Lower leg skin (tissue), 4 donors: ENCODE measurements at regions not wholly inside any gene's neighbourhood (a gene's known extent, or its start where the extent isn't known, plus 50 kb on each side); places are given as distances from the start of the nearest gene placed in this dataset.

Experiments used
- DNase-seq, 2 donors: peaks; one replicate each; pipeline ENCODE4 v3.0.0-alpha.2; 2019; ENCODE audit warnings: low spot score in 2 of 2
- H3K4me3 ChIP-seq: fragments of 200-600 bp; sonication (generic); 2 replicates; pipeline ENCODE4 v1.5.1; 2017; ENCODE audit warnings: mild to moderate bottlenecking, low read depth; ENCODE audit not compliant: poor library complexity, severe bottlenecking
- POLR2A ChIP-seq, 2 donors: fragments of 450-650 bp; IDR thresholded peaks; one replicate each; pipeline ENCODE4 v1.6.1; 2016 to 2017; ENCODE audit warnings: antibody characterized with exemption in 2 of 2, mild to moderate bottlenecking in 1 of 2, moderate library complexity in 1 of 2
- WGBS, 2 donors: methylation state at CpG; one replicate each; pipeline ENCODE4 v1.1.5; 2018; 5-methylcytosine and 5-hydroxymethylcytosine counted together
- intact Hi-C: fragments of 100-400 bp; cut with DNase I; formaldehyde crosslinking; loops from one replicate; pipeline ENCODE4 v1.15.0; 2023; ENCODE audit warnings: low total_unique reads
- TF ChIP-seq, protein P1 (sequence below), 3 donors: fragments of 450-650 bp; IDR thresholded peaks; one replicate each; pipeline ENCODE4 v1.5.1; 2016; ENCODE audit warnings: antibody characterized with exemption in 3 of 3, mild to moderate bottlenecking in 3 of 3, moderate library complexity in 2 of 3

DNA sequence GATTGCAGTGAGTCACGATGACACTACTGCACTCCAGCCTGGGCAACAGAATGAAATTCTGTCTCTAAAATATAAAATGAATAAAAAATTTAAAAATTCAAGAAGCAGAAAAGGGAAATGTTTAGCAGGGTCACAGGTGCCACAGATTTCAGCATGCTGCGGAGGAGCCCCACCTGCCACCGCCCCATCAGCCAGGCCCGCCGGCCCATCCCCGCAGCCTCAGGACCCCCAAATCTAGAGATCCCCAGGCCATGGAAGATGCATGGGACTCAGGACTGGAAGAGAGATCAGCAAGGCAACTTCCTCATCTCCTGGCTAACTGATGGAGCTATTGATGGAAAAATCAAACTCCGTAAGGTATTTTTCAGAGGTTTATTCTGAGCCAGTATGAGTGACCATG is 208.2 kb downstream of the UQCRFS1 start:
- TF ChIP-seq, protein P1, sequence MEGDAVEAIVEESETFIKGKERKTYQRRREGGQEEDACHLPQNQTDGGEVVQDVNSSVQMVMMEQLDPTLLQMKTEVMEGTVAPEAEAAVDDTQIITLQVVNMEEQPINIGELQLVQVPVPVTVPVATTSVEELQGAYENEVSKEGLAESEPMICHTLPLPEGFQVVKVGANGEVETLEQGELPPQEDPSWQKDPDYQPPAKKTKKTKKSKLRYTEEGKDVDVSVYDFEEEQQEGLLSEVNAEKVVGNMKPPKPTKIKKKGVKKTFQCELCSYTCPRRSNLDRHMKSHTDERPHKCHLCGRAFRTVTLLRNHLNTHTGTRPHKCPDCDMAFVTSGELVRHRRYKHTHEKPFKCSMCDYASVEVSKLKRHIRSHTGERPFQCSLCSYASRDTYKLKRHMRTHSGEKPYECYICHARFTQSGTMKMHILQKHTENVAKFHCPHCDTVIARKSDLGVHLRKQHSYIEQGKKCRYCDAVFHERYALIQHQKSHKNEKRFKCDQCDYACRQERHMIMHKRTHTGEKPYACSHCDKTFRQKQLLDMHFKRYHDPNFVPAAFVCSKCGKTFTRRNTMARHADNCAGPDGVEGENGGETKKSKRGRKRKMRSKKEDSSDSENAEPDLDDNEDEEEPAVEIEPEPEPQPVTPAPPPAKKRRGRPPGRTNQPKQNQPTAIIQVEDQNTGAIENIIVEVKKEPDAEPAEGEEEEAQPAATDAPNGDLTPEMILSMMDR (IDR thresholded peaks at IDR 0.05), result no peak
- no peak for TF ChIP-seq POLR2A (IDR thresholded peaks at IDR 0.05)
- DNase-seq, result no peak
- 88 to 97% methylated on average over 7 of the region's 7 CpGs for WGBS, 2 donors
- no peak overlapping the region for H3K4me3 ChIP-seq
- intact Hi-C loops, result no loop called here

DNA sequence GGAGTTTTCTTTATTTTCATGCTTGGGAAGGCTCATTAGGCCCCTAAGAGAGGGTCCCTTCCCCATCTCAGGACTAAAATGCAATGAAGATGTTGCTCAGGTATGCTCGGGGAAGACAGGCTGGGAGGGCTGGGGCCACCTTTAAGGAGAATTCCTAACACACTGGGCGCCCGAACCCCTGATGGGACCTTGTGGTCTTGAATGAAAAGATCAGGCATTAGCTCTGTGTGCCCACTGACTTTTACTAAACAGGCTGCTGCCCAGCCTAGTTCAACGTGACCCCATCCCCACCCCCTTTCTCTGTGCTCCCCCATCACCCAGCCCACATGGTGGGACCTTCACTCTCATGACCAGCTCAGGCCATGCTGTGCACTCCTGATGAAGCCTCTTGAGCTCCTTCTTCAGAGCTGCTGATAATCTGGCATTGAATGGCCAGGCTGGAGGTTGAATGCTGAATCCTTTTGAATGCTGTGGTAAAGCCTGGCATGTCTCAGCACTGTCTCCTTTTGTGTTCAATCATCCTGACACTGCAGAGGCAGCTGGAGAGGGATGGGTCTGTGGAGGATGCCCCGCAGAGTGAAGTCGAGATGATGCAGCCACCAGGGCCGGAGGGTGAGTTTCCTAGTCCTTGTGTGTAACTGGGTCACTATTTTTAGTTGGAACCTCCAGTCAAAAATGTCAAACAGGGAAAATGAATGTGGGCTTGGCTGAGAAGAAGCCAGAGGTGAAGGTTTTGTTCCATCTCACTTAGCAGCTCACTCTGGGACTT is 209.1 kb downstream of the UQCRFS1 start:
- 77% methylated on average over 7 of the region's 7 CpGs for WGBS, 2 donors
- no peak for DNase-seq
- TF ChIP-seq, protein P1 (IDR thresholded peaks at IDR 0.05), result no peak
- no peak for TF ChIP-seq POLR2A (IDR thresholded peaks at IDR 0.05)
- no peak overlapping the region for H3K4me3 ChIP-seq
- intact Hi-C loops, result no loop called here

DNA sequence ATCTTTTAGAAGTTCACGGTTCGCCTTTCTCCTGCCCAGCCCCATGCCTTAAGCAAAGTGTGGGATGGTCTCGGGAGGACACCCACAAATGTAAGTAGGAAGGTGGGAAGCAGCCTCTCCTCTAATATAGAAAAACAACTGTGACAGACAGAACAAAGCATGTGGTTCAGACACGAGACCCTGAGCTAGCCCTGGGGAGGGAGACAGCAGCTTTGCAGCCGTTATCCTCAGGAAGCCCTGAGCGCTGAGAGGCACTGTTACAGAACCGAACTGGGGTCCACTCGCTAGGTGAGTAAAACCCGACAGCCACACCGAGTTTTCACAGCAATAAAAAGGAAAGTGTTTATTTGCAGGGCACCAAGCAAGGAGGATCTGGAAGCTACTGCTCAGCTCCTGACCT is 210.6 kb downstream of the UQCRFS1 start:
- no peak for DNase-seq
- 47 to 48% methylated on average over 10 of the region's 10 CpGs for WGBS, 2 donors
- TF ChIP-seq, protein P1 (IDR thresholded peaks at IDR 0.05), result no peak
- TF ChIP-seq POLR2A (IDR thresholded peaks at IDR 0.05), result no peak
- H3K4me3 ChIP-seq, result no peak overlapping the region
- intact Hi-C loops, result no loop called here

DNA sequence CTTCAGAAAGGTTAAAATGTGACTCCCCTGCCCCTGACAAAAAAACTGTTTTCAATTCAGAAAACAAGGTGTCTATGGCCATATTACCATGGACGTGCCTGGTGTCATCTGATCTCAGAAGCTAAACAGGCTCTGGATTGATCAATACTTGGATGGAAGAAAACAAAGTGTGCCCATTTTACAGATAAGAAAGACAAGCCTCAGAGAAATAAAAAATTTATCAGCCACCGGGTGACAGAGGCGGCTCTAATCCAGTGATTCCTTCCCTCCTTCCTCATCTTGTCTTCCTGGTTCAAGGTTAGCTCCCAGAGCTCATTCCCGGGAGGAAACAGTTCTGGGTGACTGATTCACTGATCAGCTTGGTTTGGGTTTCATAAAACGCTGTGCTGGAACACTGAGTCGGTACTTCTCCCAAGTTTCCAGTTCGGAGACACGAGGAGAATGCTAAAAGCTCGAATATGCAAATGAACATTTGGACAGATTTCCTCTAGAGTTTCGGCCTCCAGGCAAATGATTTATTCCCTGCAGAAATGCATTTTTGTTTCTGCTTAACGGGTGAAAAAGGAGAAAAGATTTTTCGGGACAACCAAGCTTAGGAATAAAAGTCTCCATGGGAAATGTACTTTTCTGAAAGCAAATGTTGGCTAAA is 211.2 kb downstream of the UQCRFS1 start:
- TF ChIP-seq POLR2A (IDR thresholded peaks at IDR 0.05), result no peak
- TF ChIP-seq, protein P1 (IDR thresholded peaks at IDR 0.05), result no peak
- no peak overlapping the region for H3K4me3 ChIP-seq
- WGBS, 2 donors, result 30 to 33% methylated on average over 12 of the region's 12 CpGs
- intact Hi-C loops, result no loop called here
- DNase-seq, result no peak

DNA sequence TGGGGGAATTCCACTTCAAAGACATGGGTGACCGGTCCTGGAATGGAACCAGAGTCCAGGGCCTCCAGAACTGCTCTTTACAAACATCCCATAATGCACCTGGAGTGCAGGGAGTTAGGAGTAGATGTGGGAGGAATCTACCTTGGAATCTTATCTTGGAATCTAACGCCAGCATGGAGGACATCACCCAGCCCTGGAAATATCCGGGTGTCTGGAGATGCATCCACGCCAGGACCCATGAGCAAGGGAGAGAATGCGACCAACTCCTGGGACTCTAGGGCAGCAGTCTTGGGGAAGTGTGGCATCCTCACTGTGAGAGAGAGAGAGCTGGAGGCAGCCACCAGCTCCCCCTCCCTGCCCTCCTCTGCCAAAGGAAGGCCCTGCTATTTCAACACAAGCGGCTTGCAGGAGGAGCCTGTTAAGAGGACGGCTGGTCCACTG is 211.8 kb downstream of the UQCRFS1 start:
- no peak for TF ChIP-seq POLR2A (IDR thresholded peaks at IDR 0.05)
- TF ChIP-seq, protein P1 (IDR thresholded peaks at IDR 0.05), result no peak
- 42 to 49% methylated on average over 7 of the region's 7 CpGs for WGBS, 2 donors
- H3K4me3 ChIP-seq, result no peak overlapping the region
- intact Hi-C loops, result no loop called here
- DNase-seq, result no peak
